Pulmonary artery endothelial cell (primary cell): ENCODE measurements at regions not wholly inside any gene's neighbourhood (a gene's known extent, or its start where the extent isn't known, plus 50 kb on each side); places are given as distances from the start of the nearest gene placed in this dataset.
"Not testable (repeated sequence)": the region's sequence is repeated elsewhere in the genome, so short reads cannot be mapped to it uniquely, and the experiment has no call there.

Source experiments
- DNase-seq: peaks from one replicate; pipeline ENCODE4 v3.0.0-alpha.2; 2011; ENCODE audit warnings: low read depth, low spot score

DNA sequence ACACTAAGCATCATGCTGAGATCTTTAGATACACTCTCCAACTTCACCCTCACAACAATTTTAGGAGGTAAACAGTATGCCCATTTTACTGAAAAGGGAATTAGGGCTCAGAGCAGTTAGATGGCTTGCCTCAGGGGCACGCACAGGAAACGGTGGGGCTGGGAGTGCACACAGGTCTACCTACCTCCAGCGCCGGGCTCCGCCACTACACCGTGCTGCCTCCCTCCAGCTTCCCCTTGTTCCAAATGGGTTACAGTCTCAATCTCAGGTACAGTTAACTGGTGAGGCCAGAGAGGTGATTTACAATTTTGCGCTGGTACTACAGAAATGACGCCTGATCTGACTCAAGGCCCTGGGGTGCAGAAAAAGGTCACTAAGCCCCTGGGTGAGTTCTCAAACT, 142.0 kb downstream of the NOC3L start:
- DNase-seq = no peak

DNA sequence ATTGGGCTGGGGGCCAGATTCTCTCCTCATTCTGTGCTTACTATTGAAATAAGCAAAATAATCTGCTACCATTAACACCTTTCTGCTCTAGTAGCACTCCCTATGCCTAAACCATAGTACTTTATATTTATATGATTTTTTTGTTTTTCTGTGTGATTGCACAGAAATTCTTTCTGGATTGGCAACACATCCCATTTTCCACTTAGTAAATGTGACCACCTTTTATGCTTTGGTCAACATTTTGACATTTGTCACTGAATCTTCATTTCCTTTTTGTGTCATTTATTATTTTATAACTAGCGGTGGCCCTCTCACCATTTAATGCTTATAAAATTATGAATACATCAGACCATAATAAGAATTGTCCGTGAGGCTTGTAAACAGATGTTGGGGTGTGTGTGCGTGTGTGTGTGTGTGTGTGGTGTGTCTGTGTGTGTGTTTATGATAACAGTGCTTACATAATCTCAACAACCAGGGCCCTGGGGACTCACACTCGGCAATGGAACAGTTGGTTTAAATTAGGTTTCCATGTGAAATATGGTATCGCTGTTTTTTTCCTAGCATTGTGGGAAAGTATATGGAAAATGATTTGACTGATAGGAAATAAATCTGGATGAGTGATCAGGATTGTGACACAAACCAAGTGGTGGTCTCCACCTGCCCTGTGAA, 138.9 kb downstream of the NOC3L start:
- no peak for DNase-seq

DNA sequence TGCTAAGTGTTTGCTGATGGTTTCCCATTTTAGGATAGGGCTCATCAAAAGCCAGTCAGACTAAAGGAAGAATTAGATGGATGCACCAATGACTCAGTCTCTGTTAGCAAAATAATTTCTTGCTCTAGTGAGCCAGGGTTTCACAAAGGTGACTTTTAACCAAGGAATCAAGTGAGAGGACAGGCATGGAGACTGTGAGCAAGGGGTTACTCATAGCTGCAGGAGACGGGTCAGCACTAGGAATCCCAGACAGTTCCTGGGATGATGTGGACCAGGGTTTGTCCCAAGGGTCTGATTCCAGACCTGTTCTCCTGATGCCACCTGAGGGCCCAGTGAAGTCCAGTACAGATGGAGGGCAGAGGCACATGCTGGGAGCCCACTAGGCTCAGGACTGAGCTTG, 138.1 kb downstream of the NOC3L start:
- no peak for DNase-seq

DNA sequence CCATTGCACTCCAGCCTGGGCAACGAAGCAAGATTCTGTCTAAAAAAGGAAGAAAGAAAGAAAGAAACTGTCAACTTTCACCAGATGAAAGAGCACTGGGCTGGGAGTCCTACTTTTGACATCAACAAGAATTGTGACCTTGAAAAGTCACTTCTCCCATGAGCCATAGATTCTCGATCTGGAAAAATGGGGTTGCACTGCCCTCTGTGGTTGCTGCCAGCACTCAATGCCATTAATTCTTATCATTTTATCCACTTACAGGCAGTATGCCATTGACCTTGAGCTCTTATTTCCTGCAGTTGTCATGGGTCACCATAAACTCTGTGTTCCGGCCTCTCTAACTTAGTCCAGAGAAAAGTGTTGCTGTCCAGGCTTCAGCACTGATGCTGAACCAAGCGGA, 137.2 kb downstream of the NOC3L start:
- no peak for DNase-seq

DNA sequence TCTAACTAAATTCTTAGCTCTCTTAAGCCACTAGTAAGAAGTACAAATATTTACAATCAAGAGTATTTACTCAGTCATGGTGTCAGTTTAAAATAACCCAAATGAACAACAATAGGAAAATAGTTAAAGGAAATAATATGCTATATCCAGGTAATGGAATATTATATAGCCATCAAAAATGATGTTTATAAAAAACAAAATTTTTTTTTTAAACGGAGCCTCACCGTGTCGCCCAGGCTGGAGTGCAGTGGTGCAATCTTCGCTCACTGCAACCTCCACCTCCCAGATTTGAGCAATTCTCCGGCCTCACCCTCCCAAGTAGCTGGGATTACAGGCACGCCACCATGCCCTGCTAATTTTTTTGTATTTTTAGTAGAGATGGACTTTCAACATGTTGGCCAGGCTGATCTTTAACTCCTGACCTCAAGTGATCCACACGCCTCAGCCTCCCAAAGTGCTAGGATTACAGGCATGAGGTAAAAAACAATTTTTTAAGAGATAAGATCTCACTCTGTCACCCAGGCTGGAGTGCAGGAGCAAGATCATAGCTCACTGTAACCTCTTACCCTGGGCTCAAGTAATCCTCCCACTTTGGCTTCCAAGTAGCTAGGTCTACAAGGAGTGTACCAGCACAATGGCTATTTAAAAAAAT, 132.5 kb downstream of the NOC3L start:
- no peak for DNase-seq

DNA sequence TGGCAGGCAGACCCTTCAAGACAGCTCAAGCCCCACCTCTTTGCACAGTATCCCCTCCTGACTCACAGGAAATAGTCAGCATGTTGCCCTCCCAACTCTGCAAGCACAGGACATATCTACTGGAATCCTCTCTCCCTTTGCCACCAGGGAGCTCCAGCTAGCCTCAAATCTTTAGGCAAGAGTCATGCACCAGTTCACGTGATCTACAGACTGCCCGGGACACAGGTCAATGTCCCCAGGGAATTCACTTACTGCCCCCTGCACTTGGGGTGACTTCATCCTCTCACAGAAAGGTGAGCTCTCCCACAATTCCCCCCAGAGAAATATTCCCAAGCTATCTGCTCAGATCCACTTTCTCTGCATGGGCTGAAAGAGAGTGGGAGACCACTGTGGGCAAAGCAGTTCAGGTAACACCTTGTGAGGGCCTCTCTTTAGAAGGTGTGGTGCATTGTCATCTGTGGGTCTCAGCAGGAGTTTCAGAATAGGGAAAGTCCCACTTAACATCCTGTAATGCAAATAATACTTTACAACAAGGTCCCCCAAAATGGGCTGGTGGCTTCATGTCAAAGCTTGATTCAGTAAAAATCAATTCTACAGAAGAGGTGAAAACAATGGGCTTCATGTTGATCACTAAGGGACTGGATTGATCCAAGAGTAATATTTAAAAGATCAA, 129.9 kb downstream of the NOC3L start:
- no peak for DNase-seq

DNA sequence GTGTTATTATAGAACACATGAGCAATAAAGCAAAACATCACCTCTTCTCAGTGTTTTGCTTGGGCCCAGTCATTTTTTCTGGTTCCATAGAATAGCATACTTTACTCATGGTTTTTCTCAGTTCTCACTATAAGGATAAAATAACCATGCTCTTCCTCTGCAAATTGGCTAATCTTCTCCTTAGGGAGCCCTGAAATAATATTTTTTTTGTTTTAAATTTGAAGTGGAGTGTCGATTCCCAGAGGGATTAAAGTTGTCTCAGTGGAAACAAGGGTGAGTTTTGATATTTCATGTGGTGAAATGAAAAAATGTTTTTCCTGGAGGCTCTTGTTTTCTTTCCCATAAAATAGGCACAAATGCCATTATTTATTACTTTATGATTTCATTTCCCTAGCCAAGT, 127.3 kb downstream of the NOC3L start:
- DNase-seq = no peak

DNA sequence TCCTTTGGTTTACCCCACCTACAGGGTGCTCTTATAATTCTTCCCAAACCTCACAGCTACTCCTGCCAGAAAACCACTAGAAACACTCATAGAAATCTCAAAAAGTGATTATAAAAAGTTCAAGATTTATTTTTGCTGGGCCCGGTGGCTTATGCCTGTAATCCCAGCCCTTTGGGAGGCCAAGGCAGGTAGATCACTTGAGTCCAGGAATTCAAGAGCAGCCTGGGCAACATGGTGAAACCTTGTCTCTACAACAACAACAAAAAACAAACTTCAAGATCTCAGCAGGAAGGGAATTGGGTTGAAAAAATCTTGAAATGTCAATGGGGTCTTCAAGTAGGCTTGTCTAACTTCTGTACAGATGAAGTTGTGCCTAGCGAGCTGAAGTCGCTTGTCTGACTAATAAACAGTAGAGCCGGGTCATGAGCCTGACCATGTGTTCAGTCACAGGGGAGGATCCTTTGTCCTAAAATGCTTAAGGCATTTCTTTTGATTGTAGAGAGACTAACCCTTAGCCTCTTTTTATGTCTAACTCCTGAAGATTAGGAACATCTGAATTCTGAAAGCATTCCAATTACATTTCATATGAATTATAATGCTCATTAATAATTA, 124.6 kb downstream of the NOC3L start:
- DNase-seq = no peak

DNA sequence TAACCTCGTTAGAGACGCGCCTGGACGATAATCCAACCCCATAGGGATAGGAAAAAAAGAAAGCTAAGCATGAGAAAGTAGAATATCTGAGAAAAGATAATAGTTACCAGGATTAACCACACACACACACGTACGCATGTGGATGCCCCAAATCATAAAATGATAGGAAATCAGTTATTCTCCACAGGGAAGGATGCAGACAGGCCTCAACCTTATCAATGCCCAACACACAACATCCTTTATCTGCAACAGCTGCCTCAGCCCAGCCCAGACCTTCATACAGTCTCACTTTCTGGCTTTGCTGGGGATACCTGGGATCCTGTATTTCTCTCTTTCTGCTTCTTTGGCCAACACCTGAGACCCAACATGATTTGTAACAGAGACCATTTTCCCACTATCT, 123.0 kb downstream of the NOC3L start:
- no peak for DNase-seq

DNA sequence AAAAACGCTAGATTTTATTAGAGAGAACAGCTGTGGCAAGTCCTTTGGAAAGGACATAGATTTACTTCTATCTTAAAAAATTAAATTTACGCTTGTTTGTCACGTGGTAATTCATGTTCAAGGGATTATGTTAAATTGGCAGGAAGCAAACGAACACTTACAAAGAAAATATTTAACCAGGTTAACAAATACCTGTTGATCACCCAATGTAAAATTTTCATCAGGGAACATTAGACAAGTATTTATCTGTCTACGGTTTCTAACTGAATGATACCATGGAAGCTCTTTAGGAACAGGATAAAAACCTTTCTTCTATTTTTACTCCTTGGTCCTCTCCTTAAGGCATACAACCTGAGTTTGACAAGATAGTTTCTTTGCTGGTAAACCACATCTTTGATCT, 122.2 kb downstream of the NOC3L start:
- no peak for DNase-seq

DNA sequence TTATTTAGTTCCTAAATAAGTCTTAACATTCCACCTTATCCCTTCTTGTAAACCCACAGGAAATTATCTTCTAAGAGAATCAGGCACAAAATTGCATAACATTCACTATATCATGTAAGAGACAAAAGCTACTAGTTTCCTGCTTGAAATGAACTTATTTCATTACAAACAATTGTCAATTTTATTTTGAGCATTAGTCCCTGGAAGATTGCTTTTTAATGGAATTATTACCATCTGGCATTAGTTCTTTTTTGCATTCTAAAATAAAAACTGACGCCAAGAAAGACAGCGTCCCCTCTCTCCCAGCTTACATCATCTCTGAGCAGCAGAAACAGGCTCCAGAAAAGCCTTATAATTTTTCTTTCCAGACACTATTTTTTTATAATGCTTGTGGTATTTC, 121.8 kb downstream of the NOC3L start:
- no peak for DNase-seq

DNA sequence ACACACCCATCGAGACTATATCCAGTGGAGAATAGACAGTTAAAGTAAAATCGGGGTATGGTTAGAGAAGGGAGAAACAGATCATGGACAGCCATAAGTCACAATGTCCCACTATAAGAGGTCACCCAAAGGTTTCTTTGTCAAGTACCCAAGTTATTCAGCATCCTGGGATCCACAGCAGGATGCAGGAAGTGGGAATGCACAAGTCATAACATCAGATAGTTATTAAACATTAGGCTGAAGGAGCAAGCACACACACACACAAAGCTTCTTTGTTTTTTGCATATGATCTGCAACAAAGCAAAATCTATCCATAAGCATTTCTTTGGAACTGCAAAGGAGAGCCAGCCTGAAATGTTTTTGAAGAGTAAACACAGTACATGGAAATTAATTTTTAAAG, 111.6 kb downstream of the NOC3L start:
- no peak for DNase-seq

DNA sequence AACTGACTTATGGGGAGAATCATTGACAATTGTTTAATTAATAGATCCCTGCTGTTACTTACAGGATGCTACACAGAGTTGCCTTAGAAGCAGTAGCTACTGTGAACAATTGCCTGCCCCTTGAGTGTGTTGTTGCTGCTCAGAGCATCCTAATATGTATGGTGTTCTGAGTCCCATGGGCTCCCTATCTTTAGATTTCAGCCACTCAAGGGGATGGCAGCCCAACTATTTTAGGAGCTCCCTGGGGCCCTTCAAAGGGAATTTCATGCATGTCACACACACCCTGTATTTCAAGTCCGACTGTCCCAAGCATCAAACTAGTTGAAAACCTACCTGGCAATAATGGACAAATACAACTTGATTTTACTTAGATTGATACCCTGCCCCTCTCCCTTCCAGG, 111.2 kb downstream of the NOC3L start:
- no peak for DNase-seq

DNA sequence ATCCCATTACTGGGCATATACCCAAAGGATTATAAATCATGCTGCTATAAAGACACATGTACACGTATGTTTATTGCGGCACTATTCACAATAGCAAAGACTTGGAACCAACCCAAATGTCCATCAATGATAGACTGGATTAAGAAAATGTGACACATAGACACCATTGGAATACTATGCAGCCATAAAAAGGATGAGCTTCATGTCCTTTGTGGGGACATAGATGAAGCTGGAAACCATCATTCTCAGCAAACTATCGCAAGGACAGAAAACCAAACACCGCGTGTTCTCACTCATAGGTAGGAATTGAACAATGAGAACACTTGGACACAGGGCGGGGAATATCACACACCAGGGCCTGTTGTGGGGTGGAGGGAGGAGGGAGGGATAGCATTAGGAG, 105.3 kb downstream of the NOC3L start:
- not testable (repeated sequence) for DNase-seq

DNA sequence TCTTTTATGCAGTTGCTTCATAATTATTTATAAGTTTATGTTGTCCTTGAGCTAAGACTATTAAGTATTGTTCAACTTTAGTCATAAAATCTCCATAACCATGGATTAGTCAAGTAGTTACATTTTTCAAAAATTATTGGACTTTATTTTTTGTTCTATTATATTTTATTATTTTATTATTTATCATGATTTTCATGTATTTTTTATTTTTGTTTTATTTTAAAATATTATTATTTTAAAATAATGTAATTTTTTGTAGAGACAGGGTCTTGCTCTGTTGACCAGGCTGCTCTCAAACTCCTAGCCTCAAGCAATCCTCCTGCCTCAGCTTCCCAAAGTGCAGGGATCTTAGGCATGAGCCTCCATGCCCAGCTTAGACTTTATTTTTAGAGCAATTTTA, 102.3 kb downstream of the NOC3L start:
- no peak for DNase-seq

DNA sequence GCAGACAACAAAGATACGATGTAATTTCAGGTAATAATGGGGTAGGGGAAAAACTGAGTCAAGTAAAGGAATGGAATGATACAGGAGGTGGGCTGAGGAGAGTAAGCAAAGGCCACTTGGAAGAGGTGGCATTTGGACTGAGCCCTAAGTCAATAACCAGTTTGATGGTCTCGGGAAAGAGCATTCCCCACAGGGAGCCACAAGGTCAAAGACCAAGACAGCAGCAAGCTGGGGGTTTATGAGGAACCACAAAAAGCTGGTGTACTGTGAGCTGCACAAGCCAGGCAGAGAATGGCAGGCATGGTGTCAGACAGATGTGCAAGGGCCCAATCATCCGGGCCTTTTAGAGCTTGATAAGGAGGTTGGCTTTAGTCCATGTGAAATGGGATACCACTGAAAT, 98.7 kb downstream of the NOC3L start:
- DNase-seq = no peak

DNA sequence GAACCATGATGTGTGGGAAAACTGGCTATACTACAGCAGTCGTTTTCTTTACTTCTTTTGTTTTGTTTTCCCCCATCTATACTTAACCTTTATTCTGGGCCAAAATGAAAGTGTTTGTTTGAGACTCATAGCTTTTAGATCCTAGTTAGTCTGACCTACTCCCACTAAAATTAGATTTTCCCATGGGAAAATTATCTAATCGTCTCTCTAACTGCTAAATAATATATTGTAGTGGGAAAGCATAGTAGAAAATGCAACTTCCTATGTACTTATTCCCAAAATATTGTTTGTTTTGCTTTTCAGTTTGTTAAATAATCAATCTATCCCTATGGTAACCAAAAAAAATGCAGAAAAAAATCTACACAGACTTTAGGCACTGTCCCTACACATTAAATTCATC, 96.6 kb downstream of the NOC3L start:
- DNase-seq = no peak

DNA sequence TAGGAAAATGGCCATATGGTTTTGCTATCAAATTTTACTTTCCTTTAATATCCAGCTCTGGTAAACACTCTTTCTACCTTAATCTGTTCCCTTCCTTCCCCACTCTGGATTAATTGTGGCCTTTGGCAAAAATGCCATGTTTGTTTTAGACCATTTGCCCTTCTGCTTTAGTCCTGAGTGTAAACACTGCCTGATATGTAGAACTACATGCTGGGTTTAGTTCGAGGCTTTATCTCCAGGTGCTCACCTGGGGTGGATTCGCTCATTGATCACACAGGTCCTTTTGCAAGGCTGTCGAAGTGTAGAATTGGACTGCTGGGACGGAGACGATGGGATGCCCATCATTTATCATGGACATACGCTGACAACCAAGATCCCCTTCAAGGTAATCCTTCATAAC, 94.1 kb downstream of the NOC3L start:
- no peak for DNase-seq

DNA sequence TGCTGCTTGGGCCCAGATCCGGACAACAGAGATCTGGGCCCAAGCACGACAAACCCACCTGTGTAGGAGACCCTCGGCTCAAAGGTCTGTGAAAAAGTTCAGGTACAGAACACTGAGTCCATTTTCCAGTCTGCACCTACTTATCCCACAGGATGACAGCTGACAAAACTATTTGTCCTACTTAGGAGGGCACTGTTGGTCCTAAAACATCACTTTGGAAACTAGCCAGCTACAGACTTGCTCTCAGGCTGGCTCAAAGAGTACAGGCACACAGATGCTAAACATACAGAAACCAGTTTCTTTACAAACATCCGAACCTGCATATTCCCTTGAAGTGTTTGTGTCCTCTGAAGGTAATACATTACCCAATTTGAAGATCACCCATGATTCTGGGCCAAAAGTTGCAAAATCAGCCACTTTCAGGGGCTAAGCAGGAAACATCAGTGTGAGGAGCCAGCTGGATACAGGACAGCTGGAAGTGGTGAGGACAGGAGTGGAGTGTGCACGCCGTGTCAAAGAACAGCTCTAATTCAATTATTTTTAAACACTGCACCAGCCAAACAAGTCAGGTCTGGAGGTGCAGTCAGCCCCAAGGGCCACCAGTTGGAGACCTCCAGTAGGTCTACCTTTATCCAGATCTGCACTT, 88.5 kb downstream of the NOC3L start:
- DNase-seq = no peak

DNA sequence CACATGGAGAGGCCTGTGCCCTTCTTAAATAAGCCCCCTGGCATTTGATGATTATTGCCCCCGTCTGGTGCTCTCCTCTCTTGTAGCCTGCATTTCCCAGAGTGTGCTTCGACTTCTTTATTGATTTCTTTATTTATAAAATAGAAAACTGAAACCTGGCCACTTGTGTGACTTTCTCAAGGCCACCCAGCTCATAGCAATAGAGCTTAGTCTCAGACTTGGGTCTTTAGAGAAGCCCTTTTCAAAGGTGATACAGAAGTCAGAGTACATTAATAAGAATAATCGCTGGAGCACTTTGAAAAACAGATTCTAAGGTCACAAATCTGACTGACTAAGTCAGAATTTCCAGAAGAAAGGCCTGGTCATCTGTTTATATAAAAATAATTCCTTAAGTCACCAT, 86.6 kb downstream of the NOC3L start:
- no peak for DNase-seq

DNA sequence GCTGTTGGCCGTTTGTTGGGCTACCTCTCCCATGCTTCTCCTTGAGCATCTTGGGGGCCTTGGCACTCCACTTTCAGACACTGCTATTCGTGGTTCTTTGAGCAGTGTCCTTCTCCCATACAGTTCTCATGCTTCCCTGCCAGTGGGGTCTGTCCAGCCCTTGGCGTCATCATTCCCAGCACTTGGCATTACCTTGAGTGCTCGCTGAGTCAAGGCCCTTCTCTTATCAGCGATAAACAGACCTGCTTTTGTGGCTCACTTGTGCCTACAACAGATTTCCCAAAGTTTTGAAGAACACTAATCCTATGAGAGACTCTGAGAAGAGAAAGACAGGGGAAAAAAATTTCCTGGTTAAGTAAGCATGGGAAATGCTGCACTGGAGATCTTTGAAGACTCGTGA, 85.3 kb downstream of the NOC3L start:
- no peak for DNase-seq
